Loucy (cell line): ENCODE measurements at regions not wholly inside any gene's neighbourhood (a gene's known extent, or its start where the extent isn't known, plus 50 kb on each side); places are given as distances from the start of the nearest gene placed in this dataset.

Source experiments
- H2AFZ ChIP-seq: fragments of 200-600 bp; sonication (generic); 2 replicates; pipeline ENCODE4 v1.6.0; 2016; ENCODE audit warnings: antibody characterized with exemption, mild to moderate bottlenecking, low read length, moderate library complexity
- H3F3A ChIP-seq: fragments of 200-600 bp; 2 replicates; pipeline ENCODE4 v1.6.0; 2016; ENCODE audit warnings: antibody characterized with exemption, low read depth, mild to moderate bottlenecking
- H3K27me3 ChIP-seq: fragments of 200-600 bp; sonication (generic); 2 replicates; pipeline ENCODE4 v1.6.1; 2014; ENCODE audit warnings: low read length, mild to moderate bottlenecking; ENCODE audit not compliant: insufficient read depth, poor library complexity, severe bottlenecking
- H3K36me3 ChIP-seq: fragments of 200-600 bp; sonication (generic); 2 replicates; pipeline ENCODE4 v1.6.1; 2016; ENCODE audit warnings: low read length; ENCODE audit not compliant: insufficient read depth
- H3K4me1 ChIP-seq: fragments of 200-600 bp; sonication (generic); 2 replicates; pipeline ENCODE4 v1.5.1; 2014; ENCODE audit warnings: low read length, mild to moderate bottlenecking; ENCODE audit not compliant: insufficient read depth, poor library complexity, severe bottlenecking
- H3K4me2 ChIP-seq: fragments of 200-600 bp; sonication (generic); 2 replicates; pipeline ENCODE4 v1.6.0; 2014; ENCODE audit warnings: antibody characterized with exemption, low read length, low read depth, mild to moderate bottlenecking; ENCODE audit not compliant: poor library complexity, severe bottlenecking
- H3K4me3 ChIP-seq: fragments of 200-600 bp; sonication (generic); 2 replicates; pipeline ENCODE4 v1.5.1; 2014; ENCODE audit warnings: low read length, mild to moderate bottlenecking, mixed read lengths; ENCODE audit not compliant: poor library complexity, severe bottlenecking
- H3K79me2 ChIP-seq: fragments of 200-600 bp; sonication (generic); 2 replicates; pipeline ENCODE4 v1.6.1; 2014; ENCODE audit warnings: low read length; ENCODE audit not compliant: insufficient read depth
- H3K9ac ChIP-seq: fragments of 200-600 bp; sonication (generic); 2 replicates; pipeline ENCODE4 v1.6.0; 2014; ENCODE audit warnings: mild to moderate bottlenecking, low read depth, low read length, moderate library complexity; ENCODE audit not compliant: poor library complexity, severe bottlenecking
- H3K9me2 ChIP-seq: fragments of 200-600 bp; sonication (generic); replicated peaks from 2 replicates; pipeline ENCODE4 v1.6.1; 2016; ENCODE audit warnings: low read depth, low read length, mixed read lengths
- H3K9me3 ChIP-seq: fragments of 200-600 bp; sonication (generic); 2 replicates; pipeline ENCODE4 v1.6.1; 2014; ENCODE audit warnings: mild to moderate bottlenecking, antibody characterized with exemption, low read length, low read depth; ENCODE audit not compliant: insufficient read depth
- H4K20me1 ChIP-seq: fragments of 200-600 bp; sonication (generic); 2 replicates; pipeline ENCODE4 v1.6.0; 2014; ENCODE audit warnings: antibody characterized with exemption, low read length, mild to moderate bottlenecking; ENCODE audit not compliant: insufficient read depth, poor library complexity, severe bottlenecking
- CTCF ChIP-seq: fragments of 200-600 bp; sonication (generic); conservative IDR thresholded peaks from 2 replicates; pipeline ENCODE4 v1.5.1; 2014; ENCODE audit warnings: mild to moderate bottlenecking, antibody characterized with exemption, low read length
- EZH2phosphoT487 ChIP-seq: fragments of 200-600 bp; IDR thresholded peaks from 2 replicates; pipeline ENCODE4 v1.6.1; 2018; ENCODE audit warnings: antibody characterized with exemption, mild to moderate bottlenecking, moderate library complexity, borderline replicate concordance

GRCh38 chr5:113719549-113719948, 206.1 kb downstream of the YTHDC2 start:
- no peaks in the 10 kb centered on the region for H3K4me1 ChIP-seq
- no peaks in the 10 kb centered on the region for H4K20me1 ChIP-seq
- no peaks in the 10 kb centered on the region for H3K27me3 ChIP-seq
- no peaks in the 10 kb centered on the region for H3F3A ChIP-seq
- no peaks in the 10 kb centered on the region for H3K36me3 ChIP-seq
- H3K79me2 ChIP-seq = no peaks in the 10 kb centered on the region
- no peak for TF ChIP-seq CTCF
- TF ChIP-seq EZH2phosphoT487 = no peak
- H3K9ac ChIP-seq = no peak overlapping the region
- H3K9me3 ChIP-seq = no peaks in the 10 kb centered on the region
- no peak overlapping the region for H3K4me3 ChIP-seq
- H3K4me2 ChIP-seq = no peak overlapping the region
- H3K9me2 ChIP-seq = no peaks in the 10 kb centered on the region
- no peak overlapping the region for H2AFZ ChIP-seq

GRCh38 chr5:113721171-113721570, 207.7 kb downstream of the YTHDC2 start:
- H3K9me3 ChIP-seq = no peaks in the 10 kb centered on the region
- no peaks in the 10 kb centered on the region for H3K27me3 ChIP-seq
- H4K20me1 ChIP-seq = no peaks in the 10 kb centered on the region
- no peak overlapping the region for H3K4me2 ChIP-seq
- no peak overlapping the region for H3K4me3 ChIP-seq
- H3F3A ChIP-seq = no peaks in the 10 kb centered on the region
- H3K36me3 ChIP-seq = no peaks in the 10 kb centered on the region
- H2AFZ ChIP-seq = no peak overlapping the region
- H3K9ac ChIP-seq = no peak overlapping the region
- TF ChIP-seq EZH2phosphoT487 (no peak), CTCF (no peak)
- H3K9me2 ChIP-seq = no peaks in the 10 kb centered on the region
- no peaks in the 10 kb centered on the region for H3K79me2 ChIP-seq
- no peaks in the 10 kb centered on the region for H3K4me1 ChIP-seq

GRCh38 chr5:113723021-113723420, 209.5 kb downstream of the YTHDC2 start:
- no peaks in the 10 kb centered on the region for H3K9me3 ChIP-seq
- no peaks in the 10 kb centered on the region for H3K36me3 ChIP-seq
- H3K4me3 ChIP-seq = no peak overlapping the region
- H3K9me2 ChIP-seq = no peaks in the 10 kb centered on the region
- H3K4me1 ChIP-seq = no peaks in the 10 kb centered on the region
- H3K79me2 ChIP-seq = no peaks in the 10 kb centered on the region
- H3K4me2 ChIP-seq = no peak overlapping the region
- no peak for TF ChIP-seq EZH2phosphoT487
- TF ChIP-seq CTCF = no peak
- H2AFZ ChIP-seq = no peak overlapping the region
- no peaks in the 10 kb centered on the region for H4K20me1 ChIP-seq
- H3F3A ChIP-seq = no peaks in the 10 kb centered on the region
- H3K9ac ChIP-seq = no peak overlapping the region
- no peaks in the 10 kb centered on the region for H3K27me3 ChIP-seq
